HepG2 (cell line): ENCODE measurements at regions not wholly inside any gene's neighbourhood (a gene's known extent, or its start where the extent isn't known, plus 50 kb on each side); places are given as distances from the start of the nearest gene placed in this dataset.
"Not testable (repeated sequence)": the region's sequence is repeated elsewhere in the genome, so short reads cannot be mapped to it uniquely, and the experiment has no call there.

Experiments
- ATAC-seq: fragments of 200-7000 bp; cut with Tn5 transposase; 3 replicates; pipeline ENCODE4 v1.9.1; 2020; ENCODE audit warnings: mild to moderate bottlenecking, moderate library complexity
- BruUV-seq: library from RNA; stranded (reverse); fragments of 400-500 nt; replicated peaks from 2 replicates; lab custom pipeline; 2021; lab: Mats Ljungman, UMichigan
- CTCF ChIA-PET: fragments of 300-600 bp; formaldehyde crosslinking; extraction: SDS; loops from one replicate; lab custom pipeline; 2021; ENCODE audit warnings: low total read pairs, inconsistent platforms, low intra/inter-chr PET ratio; lab: Yijun Ruan, JAX
- POLR2A ChIA-PET: fragments of 350-600 bp; sonication (Branson Sonifier 250); formaldehyde crosslinking; loops from one replicate; lab custom pipeline; 2020; ENCODE audit warnings: antibody characterized with exemption, inconsistent platforms; lab: Yijun Ruan, JAX
- DNase-seq: peaks from one replicate; pipeline ENCODE4 v3.0.0-alpha.2; 2015; ENCODE audit warnings: low spot score
- FAIRE-seq: peaks from 3 replicates; lab custom pipeline; 2011; peaks lifted over from hg19 to GRCh38; lab: Jason Lieb, UNC
- H2AFZ ChIP-seq: one replicate; pipeline ENCODE4 v1.6.1; 2011; ENCODE audit warnings: low read length, inconsistent platforms
- H3K27ac ChIP-seq: fragments of 300-600 bp; 3 replicates; pipeline ENCODE4 v1.8.0; 2011; ENCODE audit warnings: mixed run types, mild to moderate bottlenecking, mixed read lengths, low read length, inconsistent platforms; ENCODE audit not compliant: insufficient read depth; ENCODE audit errors: extremely low read length
- H3K27me3 ChIP-seq, 2 experiments: fragments of 200-600 bp in 1 of 2; 2 replicates in 1 of 2; 3 replicates in 1 of 2; pipeline versions ENCODE4 v1.6.0 to v1.8.0; 2011; ENCODE audit warnings: low read length in 2 of 2, mild to moderate bottlenecking in 2 of 2, moderate library complexity in 2 of 2, inconsistent platforms in 1 of 2; ENCODE audit not compliant: insufficient read depth in 2 of 2, control insufficient read depth in 1 of 2
- H3K36me3 ChIP-seq, 2 experiments: fragments of 200-600 bp in 1 of 2; replicated peaks in 1 of 2; 2 replicates in 1 of 2; 3 replicates in 1 of 2; pipeline versions ENCODE4 v1.5.1 to v1.8.0; 2011; ENCODE audit warnings: low read length in 2 of 2, inconsistent platforms in 1 of 2; ENCODE audit not compliant: insufficient read depth in 2 of 2, control insufficient read depth in 1 of 2
- H3K4me1 ChIP-seq: 2 replicates; pipeline ENCODE4 v1.5.1; 2012; ENCODE audit warnings: low read length, inconsistent platforms; ENCODE audit not compliant: insufficient read depth
- H3K4me2 ChIP-seq: 2 replicates; pipeline ENCODE4 v1.6.0; 2011; ENCODE audit warnings: low read depth, low read length, inconsistent platforms
- H3K4me3 ChIP-seq, 3 experiments: fragments of 200-600 bp in 1 of 3; sonication (generic), shearing (Covaris generic) in 1 of 3; replicated peaks in 1 of 3; 2 replicates each; pipeline ENCODE4 v1.5.1; 2011 to 2016; ENCODE audit warnings: low read length in 3 of 3, inconsistent platforms in 2 of 3, low read depth in 2 of 3, mild to moderate bottlenecking in 2 of 3, control low read depth in 1 of 3, mixed read lengths in 1 of 3; ENCODE audit not compliant: insufficient read depth in 1 of 3
- H3K79me2 ChIP-seq: one replicate; pipeline ENCODE4 v1.6.1; 2011; ENCODE audit warnings: low read length, inconsistent platforms; ENCODE audit not compliant: insufficient read depth
- H3K9ac ChIP-seq: 2 replicates; pipeline ENCODE4 v1.6.0; 2011; ENCODE audit warnings: mild to moderate bottlenecking, low read depth, low read length, inconsistent platforms; ENCODE audit not compliant: insufficient read depth
- H3K9me3 ChIP-seq: 2 replicates; pipeline ENCODE4 v1.5.1; 2012; ENCODE audit warnings: mild to moderate bottlenecking, low read length
- H4K20me1 ChIP-seq: 2 replicates; pipeline ENCODE4 v1.6.0; 2011; ENCODE audit warnings: inconsistent platforms, mild to moderate bottlenecking, low read length, moderate library complexity; ENCODE audit not compliant: insufficient read depth
- ZEB1 ChIP-seq: IDR thresholded peaks from 2 replicates; pipeline ENCODE4 v1.6.1; 2012; ENCODE audit warnings: mild to moderate bottlenecking, low read depth, inconsistent platforms; ENCODE audit not compliant: insufficient replicate concordance
- ZNF747 ChIP-seq: sonication (generic); formaldehyde crosslinking; IDR thresholded peaks from 2 replicates; pipeline ENCODE4 v1.8.1; 2023; ENCODE audit warnings: missing genetic modification reagents, mild to moderate bottlenecking, borderline replicate concordance
- WGBS: methylation state at CpG from one replicate; pipeline ENCODE4 v1.1.6; 2017; ENCODE audit warnings: low lambda C conversion rate; 5-methylcytosine and 5-hydroxymethylcytosine counted together
- in situ Hi-C: cut with HindIII; loops from 2 replicates; pipeline ENCODE4 v1.10.0; 2017; ENCODE audit warnings: low pct_unique_long_range_greater_than_20kb; ENCODE audit not compliant: extremely low pct_ligation_motif_present
- intact Hi-C: fragments of 100-400 bp; cut with micrococcal nuclease; formaldehyde crosslinking; loops from one replicate; pipeline ENCODE4 v1.10.0; 2022; ENCODE audit not compliant: unreplicated experiment
- small RNA-seq, 3 experiments: library from RNA; depleted of rRNA; stranded (forward); fragments of <200 nt; gene quantifications; one replicate each; pipeline ENCODE3, GENCODE V24; 2012; ENCODE audit warnings: low read depth in 2 of 3, low replicate concordance in 1 of 3; ENCODE audit not compliant: insufficient read length in 3 of 3, insufficient read depth in 2 of 3

- DNase-seq (no peak), ATAC-seq (no peak), FAIRE-seq (no peak)
- no peaks in the 10 kb centered on the region for H4K20me1 ChIP-seq
- no peak for TF ChIP-seq ZEB1
- no peak for TF ChIP-seq ZNF747 (CRISPR knock-in tag)
- H2AFZ ChIP-seq = no peak overlapping the region
- H3K79me2 ChIP-seq = no peaks in the 10 kb centered on the region
- no peaks in the 10 kb centered on the region for H3K36me3 ChIP-seq
- in situ Hi-C loops (no loop called here), intact Hi-C loops (no loop called here)
- H3K9ac ChIP-seq = no peak overlapping the region
- no peaks in the 10 kb centered on the region for H3K9me3 ChIP-seq
- no peak overlapping the region for H3K4me3 ChIP-seq
- no peaks in the 10 kb centered on the region for H3K4me1 ChIP-seq
- no TSS peak for BruUV-seq
- POLR2A ChIA-PET = no interaction called here
- H3K27ac ChIP-seq = no peak overlapping the region
- no peaks in the 10 kb centered on the region for H3K27me3 ChIP-seq
- CTCF ChIA-PET = no interaction called here
- H3K4me2 ChIP-seq = no peak overlapping the region
- WGBS = 73% methylated on average over 5 of the region's 5 CpGs
Observed at GRCh38 chr9:85077944-85078343, 408.4 kb downstream of the NTRK2 start.

- in situ Hi-C loops, BruUV-seq, POLR2A ChIA-PET: not testable (repeated sequence)
Observed at GRCh38 chr9:85077146-85077545, 407.6 kb downstream of the NTRK2 start.

More at GRCh38 chr9:85077146-85077545, 407.6 kb downstream of the NTRK2 start:
- WGBS = 33% methylated on average over 10 of the region's 23 CpGs
- FAIRE-seq, H3K36me3 ChIP-seq, ATAC-seq, CTCF ChIA-PET, H3K79me2 ChIP-seq, H3K4me2 ChIP-seq, H3K4me3 ChIP-seq, H3K9me3 ChIP-seq, H3K4me1 ChIP-seq, H4K20me1 ChIP-seq, H3K27me3 ChIP-seq, H3K9ac ChIP-seq, H2AFZ ChIP-seq, DNase-seq, intact Hi-C loops, H3K27ac ChIP-seq: not testable (repeated sequence)

Small RNAs in the stretch of these regions (small RNA-seq; reads per million reads assigned to genes)
- gene UBE2V1P10 = 0 reads per million in 3 experiments
